ENCODE measurements at regions not wholly inside any gene's neighbourhood (a gene's known extent, or its start where the extent isn't known, plus 50 kb on each side); places are given as distances from the start of the nearest gene placed in this dataset.

- H3K4me1 Mint-ChIP-seq (ENCODE audit: insufficient read depth, unreplicated experiment) = peaks cover 6% of the 10 kb centered on the region
- intact Hi-C loops (cut with micrococcal nuclease) = no loop called here
- no peaks in the 10 kb centered on the region for H3K36me3 Mint-ChIP-seq (ENCODE audit: insufficient read depth, unreplicated experiment)
- TF ChIP-seq CTCF (IDR thresholded peaks at IDR 0.05; ENCODE audit: unreplicated experiment) = no peak
- ChIA-PET POLR2A (no interaction called here), CTCF (interaction anchor here (0.6 to 1.1 kb wide), 2 partner anchors 72 to 193 kb away, joined by 3 read pairs; no protein-coding TSS in a partner anchor)
- BruUV-seq (replicated peaks) = no TSS peak
- DNase-seq (ENCODE audit: unreplicated experiment) = peak; percentile 25
- H3K4me3 Mint-ChIP-seq (ENCODE audit: unreplicated experiment) = no peak overlapping the region
- no peaks in the 10 kb centered on the region for H3K27me3 Mint-ChIP-seq (ENCODE audit: insufficient read depth, unreplicated experiment)
- H3K9me3 Mint-ChIP-seq (ENCODE audit: unreplicated experiment) = peaks cover 5% of the 10 kb centered on the region
- H3K27ac Mint-ChIP-seq (ENCODE audit: low read depth, unreplicated experiment) = no peak overlapping the region
These were observed 91.9 kb downstream of the SYNE3 start for GRCh38 chr14:95424529-95424928.

- no peak for TF ChIP-seq CTCF (IDR thresholded peaks at IDR 0.05; ENCODE audit: unreplicated experiment)
- intact Hi-C loops (cut with micrococcal nuclease) = no loop called here
- Mint-ChIP-seq H3K9me3 (ENCODE audit: unreplicated experiment) (peaks cover 8% of the 10 kb centered on the region), H3K36me3 (ENCODE audit: insufficient read depth, unreplicated experiment) (no peaks in the 10 kb centered on the region), H3K27me3 (ENCODE audit: insufficient read depth, unreplicated experiment) (no peaks in the 10 kb centered on the region), H3K4me1 (ENCODE audit: insufficient read depth, unreplicated experiment) (no peaks in the 10 kb centered on the region), H3K4me3 (ENCODE audit: unreplicated experiment) (no peak overlapping the region), H3K27ac (ENCODE audit: low read depth, unreplicated experiment) (no peak overlapping the region)
- CTCF ChIA-PET = no interaction called here
- BruUV-seq (replicated peaks) = no TSS peak
- POLR2A ChIA-PET = no interaction called here
- no peak for DNase-seq (ENCODE audit: unreplicated experiment)
These were observed 94.7 kb downstream of the SYNE3 start for GRCh38 chr14:95421741-95422140.

- H3K4me3 Mint-ChIP-seq (ENCODE audit: unreplicated experiment) = no peak overlapping the region
- no peaks in the 10 kb centered on the region for H3K4me1 Mint-ChIP-seq (ENCODE audit: insufficient read depth, unreplicated experiment)
- CTCF ChIA-PET = no interaction called here
- no TSS peak for BruUV-seq (replicated peaks)
- intact Hi-C loops (cut with micrococcal nuclease) = no loop called here
- peaks cover 8% of the 10 kb centered on the region for H3K9me3 Mint-ChIP-seq (ENCODE audit: unreplicated experiment)
- no peaks in the 10 kb centered on the region for H3K27me3 Mint-ChIP-seq (ENCODE audit: insufficient read depth, unreplicated experiment)
- no peak for TF ChIP-seq CTCF (IDR thresholded peaks at IDR 0.05; ENCODE audit: unreplicated experiment)
- H3K36me3 Mint-ChIP-seq (ENCODE audit: insufficient read depth, unreplicated experiment) = no peaks in the 10 kb centered on the region
- H3K27ac Mint-ChIP-seq (ENCODE audit: low read depth, unreplicated experiment) = no peak overlapping the region
- DNase-seq (ENCODE audit: unreplicated experiment) = no peak
- POLR2A ChIA-PET = interaction anchor here (0.7 kb wide), 1 partner anchor 1234 kb away, joined by 3 read pairs; no protein-coding TSS in a partner anchor
These were observed 96.4 kb downstream of the SYNE3 start for GRCh38 chr14:95420060-95420459.

GRCh38 chr14:95419569-95419968 is 96.9 kb downstream of the SYNE3 start:
- peaks cover 8% of the 10 kb centered on the region for H3K9me3 Mint-ChIP-seq (ENCODE audit: unreplicated experiment)
- TF ChIP-seq CTCF (IDR thresholded peaks at IDR 0.05; ENCODE audit: unreplicated experiment) = no peak
- ChIA-PET POLR2A (no interaction called here), CTCF (no interaction called here)
- intact Hi-C loops (cut with micrococcal nuclease) = no loop called here
- H3K36me3 Mint-ChIP-seq (ENCODE audit: insufficient read depth, unreplicated experiment) = no peaks in the 10 kb centered on the region
- no peak overlapping the region for H3K4me3 Mint-ChIP-seq (ENCODE audit: unreplicated experiment)
- DNase-seq (ENCODE audit: unreplicated experiment) = no peak
- H3K4me1 Mint-ChIP-seq (ENCODE audit: insufficient read depth, unreplicated experiment) = no peaks in the 10 kb centered on the region
- BruUV-seq (replicated peaks) = no TSS peak
- H3K27ac Mint-ChIP-seq (ENCODE audit: low read depth, unreplicated experiment) = no peak overlapping the region
- H3K27me3 Mint-ChIP-seq (ENCODE audit: insufficient read depth, unreplicated experiment) = no peaks in the 10 kb centered on the region
